ENCODE measurements at regions not wholly inside any gene's neighbourhood (a gene's known extent, or its start where the extent isn't known, plus 50 kb on each side); places are given as distances from the start of the nearest gene placed in this dataset.

GRCh38 chr4:124188595-124188994, 523.9 kb downstream of the ANKRD50 start:
- H3K4me1 ChIP-seq (ENCODE audit: low read length), result no peaks in the 10 kb centered on the region
- peaks cover 25% of the 10 kb centered on the region for H3K27me3 ChIP-seq (replicated peaks; ENCODE audit: insufficient read depth, low read length)
- H3K9me3 ChIP-seq (replicated peaks; ENCODE audit: insufficient read depth, low read length), result 0 out of 2 replicates have a peak, but pooled peaks cover 3% of the 10 kb centered on the region
- no peak overlapping the region for H3K4me2 ChIP-seq (ENCODE audit: low read depth, low read length)
- DNase-seq, result no peak
- no peaks in the 10 kb centered on the region for H4K20me1 ChIP-seq (ENCODE audit: insufficient read depth, low read length)
- no peaks in the 10 kb centered on the region for H3K36me3 ChIP-seq (replicated peaks; ENCODE audit: insufficient read depth, low read length)
- H3K79me2 ChIP-seq (ENCODE audit: low read length), result no peaks in the 10 kb centered on the region
- H3F3A ChIP-seq (ENCODE audit: insufficient read depth, low read length), result no peaks in the 10 kb centered on the region
- H2AFZ ChIP-seq (ENCODE audit: low read length), result no peak overlapping the region
- H3K9ac ChIP-seq (ENCODE audit: low read length), result no peak overlapping the region
- H3K4me3 ChIP-seq (ENCODE audit: low read length), result no peak overlapping the region
- H3K27ac ChIP-seq (ENCODE audit: low read length), result no peak overlapping the region
- TF ChIP-seq EZH2phosphoT487 (IDR thresholded peaks at IDR 0.05; ENCODE audit: low read length) (no peak), EZH2 (optimal IDR thresholded peaks at IDR 0.05; ENCODE audit: low read depth, low read length) (no peak), CTCF (IDR thresholded peaks at IDR 0.05; ENCODE audit: low read length) (no peak)
- no peaks in the 10 kb centered on the region; the same call in 1 of the 2 replicates for H3K9me2 ChIP-seq (replicated peaks; ENCODE audit: insufficient read depth, low read length)

GRCh38 chr4:124189545-124189944, 523.0 kb downstream of the ANKRD50 start:
- Histone ChIP-seq H3K79me2 (ENCODE audit: low read length) (no peaks in the 10 kb centered on the region), H2AFZ (ENCODE audit: low read length) (no peak overlapping the region), H3K27ac (ENCODE audit: low read length) (no peak overlapping the region), H3K4me1 (ENCODE audit: low read length) (no peaks in the 10 kb centered on the region), H3F3A (ENCODE audit: insufficient read depth, low read length) (no peaks in the 10 kb centered on the region), H3K27me3 (replicated peaks; ENCODE audit: insufficient read depth, low read length) (peaks cover 25% of the 10 kb centered on the region), H3K36me3 (replicated peaks; ENCODE audit: insufficient read depth, low read length) (no peaks in the 10 kb centered on the region), H3K9me3 (replicated peaks; ENCODE audit: insufficient read depth, low read length) (0 out of 2 replicates have a peak, but pooled peaks cover 3% of the 10 kb centered on the region), H3K4me2 (ENCODE audit: low read depth, low read length) (no peak overlapping the region), H3K4me3 (ENCODE audit: low read length) (no peak overlapping the region), H4K20me1 (ENCODE audit: insufficient read depth, low read length) (no peaks in the 10 kb centered on the region), H3K9me2 (replicated peaks; ENCODE audit: insufficient read depth, low read length) (no peaks in the 10 kb centered on the region; the same call in 1 of the 2 replicates), H3K9ac (ENCODE audit: low read length) (no peak overlapping the region)
- TF ChIP-seq CTCF (IDR thresholded peaks at IDR 0.05; ENCODE audit: low read length) (no peak), EZH2 (optimal IDR thresholded peaks at IDR 0.05; ENCODE audit: low read depth, low read length) (no peak), EZH2phosphoT487 (IDR thresholded peaks at IDR 0.05; ENCODE audit: low read length) (no peak)
- DNase-seq, result no peak

- Histone ChIP-seq H3K9ac (ENCODE audit: low read length) (no peak overlapping the region), H3K4me1 (ENCODE audit: low read length) (no peaks in the 10 kb centered on the region), H3K9me2 (replicated peaks; ENCODE audit: insufficient read depth, low read length) (no peaks in the 10 kb centered on the region; the same call in 1 of the 2 replicates), H3K36me3 (replicated peaks; ENCODE audit: insufficient read depth, low read length) (no peaks in the 10 kb centered on the region), H3F3A (ENCODE audit: insufficient read depth, low read length) (no peaks in the 10 kb centered on the region), H3K27ac (ENCODE audit: low read length) (no peak overlapping the region), H3K4me2 (ENCODE audit: low read depth, low read length) (no peak overlapping the region), H4K20me1 (ENCODE audit: insufficient read depth, low read length) (no peaks in the 10 kb centered on the region), H3K4me3 (ENCODE audit: low read length) (no peak overlapping the region), H3K9me3 (replicated peaks; ENCODE audit: insufficient read depth, low read length) (0 out of 2 replicates have a peak, but pooled peaks cover 3% of the 10 kb centered on the region), H3K79me2 (ENCODE audit: low read length) (no peaks in the 10 kb centered on the region), H3K27me3 (replicated peaks; ENCODE audit: insufficient read depth, low read length) (peaks cover 11% of the 10 kb centered on the region; the same call in 1 of the 2 replicates), H2AFZ (ENCODE audit: low read length) (no peak overlapping the region)
- no peak for TF ChIP-seq EZH2phosphoT487 (IDR thresholded peaks at IDR 0.05; ENCODE audit: low read length)
- no peak for TF ChIP-seq CTCF (IDR thresholded peaks at IDR 0.05; ENCODE audit: low read length)
- no peak for TF ChIP-seq EZH2 (optimal IDR thresholded peaks at IDR 0.05; ENCODE audit: low read depth, low read length)
- no peak for DNase-seq
Measured at GRCh38 chr4:124191329-124191728, 521.2 kb downstream of the ANKRD50 start.

All from MM.1S (cell line).